ENCODE measurements at regions not wholly inside any gene's neighbourhood (a gene's known extent, or its start where the extent isn't known, plus 50 kb on each side); places are given as distances from the start of the nearest gene placed in this dataset.

- Histone ChIP-seq H3K79me1 (ENCODE audit: low read depth in 1 of 2, low read length in 2 of 2) (no peaks in the 10 kb centered on the region), H2BK15ac (ENCODE audit: low read depth, low read length) (no peak overlapping the region), H2AFZ (replicated peaks; ENCODE audit: low read length, poor library complexity) (no peak overlapping the region), H3K14ac (replicated peaks; ENCODE audit: low read depth, low read length) (no peak overlapping the region), H2BK5ac (ENCODE audit: low read depth, low read length, poor library complexity, severe bottlenecking) (no peak overlapping the region), H4K8ac (ENCODE audit: low read depth in 2 of 2, low read length in 2 of 2) (no peak overlapping the region), H3K9me3 (ENCODE audit: control insufficient read depth, insufficient read depth, low read length) (peaks cover 4% of the 10 kb centered on the region), H3K9me1 (ENCODE audit: insufficient read depth, low read length) (no peaks in the 10 kb centered on the region), H3K4me2 (ENCODE audit: low read depth, low read length) (no peak overlapping the region), H2BK20ac (ENCODE audit: low read depth, low read length) (no peak overlapping the region), H3K27ac (ENCODE audit: insufficient read depth, low read length) (no peak overlapping the region), H3K18ac (ENCODE audit: low read depth, low read length) (no peak overlapping the region), H4K5ac (ENCODE audit: low read depth, low read length) (no peak overlapping the region), H2BK120ac (ENCODE audit: low read depth, low read length) (no peak overlapping the region), H2AK5ac (ENCODE audit: low read depth, low read length) (no peak overlapping the region), H4K91ac (ENCODE audit: insufficient read depth, low read depth, low read length) (no peak overlapping the region), H3K23ac (ENCODE audit: low read depth, low read length) (no peak overlapping the region), H3K27me3 (ENCODE audit: control insufficient read depth, insufficient read depth, low read length) (no peaks in the 10 kb centered on the region), H3K36me3 (ENCODE audit: control insufficient read depth, insufficient read depth, low read length) (no peaks in the 10 kb centered on the region), H3K4me1 (ENCODE audit: control insufficient read depth, insufficient read depth, low read length) (no peaks in the 10 kb centered on the region), H3K4ac (ENCODE audit: low read depth, low read length) (no peak overlapping the region), H4K20me1 (ENCODE audit: insufficient read depth, low read length) (no peaks in the 10 kb centered on the region), H2AK9ac (replicated peaks; ENCODE audit: low read depth, low read length, poor library complexity) (no peak overlapping the region), H3K56ac (ENCODE audit: extremely low read depth, insufficient read depth, low read length) (no peak overlapping the region), H3K4me3 (ENCODE audit: insufficient read depth, low read depth, low read length) (no peak overlapping the region), H3K9ac (ENCODE audit: low read depth, low read length) (no peak overlapping the region)
- TF ChIP-seq RCOR1 (IDR thresholded peaks at IDR 0.05; ENCODE audit: insufficient replicate concordance, low read length) (no peak), MAFK (IDR thresholded peaks at IDR 0.05; ENCODE audit: low read depth, low read length) (no peak), USF2 (IDR thresholded peaks at IDR 0.05; ENCODE audit: low read depth, low read length) (no peak), CEBPB (IDR thresholded peaks at IDR 0.05; ENCODE audit: low read depth, low read length) (peak; percentile 63), SMC3 (IDR thresholded peaks at IDR 0.05; ENCODE audit: low read depth, low read length) (no peak), BHLHE40 (IDR thresholded peaks at IDR 0.05; ENCODE audit: low read depth, low read length) (no peak), RAD21 (IDR thresholded peaks at IDR 0.05; ENCODE audit: low read length) (no peak), CHD1 (IDR thresholded peaks at IDR 0.05; ENCODE audit: low read depth, low read length) (no peak)
- dilution Hi-C loops (cut with HindIII; ENCODE audit: low sequenced_read_pairs, unreplicated experiment) (no loop called here), in situ Hi-C loops (cut with MboI; ENCODE audit: low sequenced_read_pairs) (no loop called here), intact Hi-C loops (cut with micrococcal nuclease) (no loop called here)
- ATAC-seq (ENCODE audit: low read depth) (no peak), DNase-seq (no peak)
- ChIA-PET POLR2A (ENCODE audit: unreplicated experiment) (no interaction called here), CTCF (no interaction called here)
- no CpG with 5 or more reads among the region's 1 CpG for WGBS, 2 experiments (ENCODE audit: extremely low coverage in 2 of 2, insufficient read length in 1 of 2)
- BruUV-seq (replicated peaks): no TSS peak
Measured at GRCh38 chr4:166274775-166275174, 401.7 kb downstream of the TLL1 start.

Measured in IMR-90 (cell line).